K562 (cell line): ENCODE measurements at regions not wholly inside any gene's neighbourhood (a gene's known extent, or its start where the extent isn't known, plus 50 kb on each side); places are given as distances from the start of the nearest gene placed in this dataset.

Source experiments
- FOXK2 ChIP-seq, 2 experiments: fragments of 450-650 bp; IDR thresholded peaks in 1 of 2; conservative IDR thresholded peaks in 1 of 2; 2 replicates each; pipeline ENCODE4 v1.6.1; 2016; ENCODE audit warnings: low read depth in 2 of 2, mild to moderate bottlenecking in 1 of 2
- GABPB2 ChIP-seq: fragments of 250-450 bp; sonication (Bioruptor Pico); conservative IDR thresholded peaks from 2 replicates; pipeline ENCODE4 v1.5.1; 2021; ENCODE audit warnings: mild to moderate bottlenecking
- NFE2 ChIP-seq: IDR thresholded peaks from 2 replicates; pipeline ENCODE4 v1.6.1; 2014; ENCODE audit warnings: antibody characterized with exemption, low read depth
- PTBP1 ChIP-seq: fragments of 200-400 bp; formaldehyde crosslinking; IDR thresholded peaks from 2 replicates; pipeline ENCODE4 v1.6.1; 2017; ENCODE audit warnings: low read depth, low read length
- RBM34 ChIP-seq: fragments of 200-400 bp; formaldehyde crosslinking; IDR thresholded peaks from 2 replicates; pipeline ENCODE4 v1.6.1; 2018; ENCODE audit warnings: low read length, borderline replicate concordance; ENCODE audit not compliant: insufficient read depth
- TAL1 ChIP-seq: fragments of 450-650 bp; IDR thresholded peaks from 2 replicates; pipeline ENCODE4 v1.6.1; 2016; ENCODE audit warnings: mild to moderate bottlenecking
- ZNF764 ChIP-seq: fragments of 250-450 bp; sonication (Bioruptor Pico); IDR thresholded peaks from 2 replicates; pipeline ENCODE4 v1.4.0; 2020; ENCODE audit warnings: low read depth, mild to moderate bottlenecking, moderate library complexity
- TF ChIP-seq, protein P1 (sequence below): IDR thresholded peaks from 2 replicates; pipeline ENCODE4 v1.6.1; 2016; ENCODE audit warnings: missing genetic modification characterization, missing compliant biosample characterization
- TF ChIP-seq, protein P2 (sequence below): fragments of 250-450 bp; sonication (Bioruptor Pico); IDR thresholded peaks from 2 replicates; pipeline ENCODE4 v1.8.0; 2022; ENCODE audit warnings: moderate library complexity, mild to moderate bottlenecking, inconsistent platforms
- TF ChIP-seq, protein P3 (sequence below): fragments of 450-650 bp; formaldehyde crosslinking; IDR thresholded peaks from 2 replicates; pipeline ENCODE4 v1.4.0; 2020; ENCODE audit warnings: mild to moderate bottlenecking
- TF ChIP-seq, protein P4 (sequence below), 2 experiments: fragments of 450-650 bp; conservative IDR thresholded peaks; 2 replicates each; pipeline ENCODE4 v1.6.1; 2017; ENCODE audit warnings: mild to moderate bottlenecking in 2 of 2, moderate library complexity in 2 of 2

DNA sequence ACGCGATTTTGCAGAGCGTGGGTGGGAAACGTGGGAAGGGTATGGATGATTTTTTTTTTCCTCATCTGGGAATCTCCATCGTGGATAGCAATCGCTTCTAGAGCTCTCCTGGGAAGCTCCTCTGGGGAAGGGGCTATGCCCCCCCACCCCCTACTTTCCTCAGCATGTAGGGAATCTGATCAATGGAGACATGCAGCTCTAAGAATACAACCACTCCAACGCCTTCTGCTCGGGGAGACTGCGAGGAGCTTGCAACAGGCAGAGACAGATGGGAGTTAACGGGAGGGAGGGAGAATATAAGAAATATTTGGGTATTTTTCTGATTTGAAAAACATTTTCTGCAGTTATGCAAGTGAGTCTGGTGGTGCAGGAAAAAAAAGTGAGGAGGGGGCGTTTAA lies 104.6 kb upstream of the HSD17B12 start (continued):
- TF ChIP-seq, protein P1, sequence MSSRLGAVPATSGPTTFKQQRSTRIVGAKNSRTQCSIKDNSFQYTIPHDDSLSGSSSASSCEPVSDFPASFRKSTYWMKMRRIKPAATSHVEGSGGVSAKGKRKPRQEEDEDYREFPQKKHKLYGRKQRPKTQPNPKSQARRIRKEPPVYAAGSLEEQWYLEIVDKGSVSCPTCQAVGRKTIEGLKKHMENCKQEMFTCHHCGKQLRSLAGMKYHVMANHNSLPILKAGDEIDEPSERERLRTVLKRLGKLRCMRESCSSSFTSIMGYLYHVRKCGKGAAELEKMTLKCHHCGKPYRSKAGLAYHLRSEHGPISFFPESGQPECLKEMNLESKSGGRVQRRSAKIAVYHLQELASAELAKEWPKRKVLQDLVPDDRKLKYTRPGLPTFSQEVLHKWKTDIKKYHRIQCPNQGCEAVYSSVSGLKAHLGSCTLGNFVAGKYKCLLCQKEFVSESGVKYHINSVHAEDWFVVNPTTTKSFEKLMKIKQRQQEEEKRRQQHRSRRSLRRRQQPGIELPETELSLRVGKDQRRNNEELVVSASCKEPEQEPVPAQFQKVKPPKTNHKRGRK (tag) = no peak
- TF ChIP-seq RBM34 (no peak), GABPB2 (CRISPR knock-in tag) (no peak), PTBP1 (no peak), NFE2 (no peak), FOXK2 (conservative IDR thresholded peaks at IDR 0.05 in 1 of 2, IDR thresholded peaks at IDR 0.05 in 1 of 2; ENCODE audit: low read depth in 2 of 2) (no peak), TAL1 (no peak), ZNF764 (CRISPR knock-in tag) (no peak)
- TF ChIP-seq, protein P2, sequence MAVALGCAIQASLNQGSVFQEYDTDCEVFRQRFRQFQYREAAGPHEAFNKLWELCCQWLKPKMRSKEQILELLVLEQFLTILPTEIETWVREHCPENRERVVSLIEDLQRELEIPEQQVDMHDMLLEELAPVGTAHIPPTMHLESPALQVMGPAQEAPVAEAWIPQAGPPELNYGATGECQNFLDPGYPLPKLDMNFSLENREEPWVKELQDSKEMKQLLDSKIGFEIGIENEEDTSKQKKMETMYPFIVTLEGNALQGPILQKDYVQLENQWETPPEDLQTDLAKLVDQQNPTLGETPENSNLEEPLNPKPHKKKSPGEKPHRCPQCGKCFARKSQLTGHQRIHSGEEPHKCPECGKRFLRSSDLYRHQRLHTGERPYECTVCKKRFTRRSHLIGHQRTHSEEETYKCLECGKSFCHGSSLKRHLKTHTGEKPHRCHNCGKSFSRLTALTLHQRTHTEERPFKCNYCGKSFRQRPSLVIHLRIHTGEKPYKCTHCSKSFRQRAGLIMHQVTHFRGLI (CRISPR knock-in tag) = no peak
- TF ChIP-seq, protein P3, sequence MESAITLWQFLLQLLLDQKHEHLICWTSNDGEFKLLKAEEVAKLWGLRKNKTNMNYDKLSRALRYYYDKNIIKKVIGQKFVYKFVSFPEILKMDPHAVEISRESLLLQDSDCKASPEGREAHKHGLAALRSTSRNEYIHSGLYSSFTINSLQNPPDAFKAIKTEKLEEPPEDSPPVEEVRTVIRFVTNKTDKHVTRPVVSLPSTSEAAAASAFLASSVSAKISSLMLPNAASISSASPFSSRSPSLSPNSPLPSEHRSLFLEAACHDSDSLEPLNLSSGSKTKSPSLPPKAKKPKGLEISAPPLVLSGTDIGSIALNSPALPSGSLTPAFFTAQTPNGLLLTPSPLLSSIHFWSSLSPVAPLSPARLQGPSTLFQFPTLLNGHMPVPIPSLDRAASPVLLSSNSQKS (CRISPR knock-in tag) = no peak
- TF ChIP-seq, protein P4, sequence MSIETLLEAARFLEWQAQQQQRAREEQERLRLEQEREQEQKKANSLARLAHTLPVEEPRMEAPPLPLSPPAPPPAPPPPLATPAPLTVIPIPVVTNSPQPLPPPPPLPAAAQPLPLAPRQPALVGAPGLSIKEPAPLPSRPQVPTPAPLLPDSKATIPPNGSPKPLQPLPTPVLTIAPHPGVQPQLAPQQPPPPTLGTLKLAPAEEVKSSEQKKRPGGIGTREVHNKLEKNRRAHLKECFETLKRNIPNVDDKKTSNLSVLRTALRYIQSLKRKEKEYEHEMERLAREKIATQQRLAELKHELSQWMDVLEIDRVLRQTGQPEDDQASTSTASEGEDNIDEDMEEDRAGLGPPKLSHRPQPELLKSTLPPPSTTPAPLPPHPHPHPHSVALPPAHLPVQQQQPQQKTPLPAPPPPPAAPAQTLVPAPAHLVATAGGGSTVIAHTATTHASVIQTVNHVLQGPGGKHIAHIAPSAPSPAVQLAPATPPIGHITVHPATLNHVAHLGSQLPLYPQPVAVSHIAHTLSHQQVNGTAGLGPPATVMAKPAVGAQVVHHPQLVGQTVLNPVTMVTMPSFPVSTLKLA (conservative IDR thresholded peaks at IDR 0.05) = no peak
